ENCODE measurements at regions not wholly inside any gene's neighbourhood (a gene's known extent, or its start where the extent isn't known, plus 50 kb on each side); places are given as distances from the start of the nearest gene placed in this dataset.

- Histone ChIP-seq H3K27ac (ENCODE audit: low read depth, low read length) (no peak overlapping the region), H3K27me3 (ENCODE audit: control insufficient read depth, insufficient read depth, low read length) (no peaks in the 10 kb centered on the region), H3K9me3 (ENCODE audit: control insufficient read depth, insufficient read depth, low read length) (no peaks in the 10 kb centered on the region), H3K4me3 (ENCODE audit: low read depth, low read length) (no peak overlapping the region)
- no peak for DNase-seq (ENCODE audit: low read depth, low spot score)
- ChIA-PET POLR2A (no interaction called here), CTCF (no interaction called here)
- TF ChIP-seq, protein P1, sequence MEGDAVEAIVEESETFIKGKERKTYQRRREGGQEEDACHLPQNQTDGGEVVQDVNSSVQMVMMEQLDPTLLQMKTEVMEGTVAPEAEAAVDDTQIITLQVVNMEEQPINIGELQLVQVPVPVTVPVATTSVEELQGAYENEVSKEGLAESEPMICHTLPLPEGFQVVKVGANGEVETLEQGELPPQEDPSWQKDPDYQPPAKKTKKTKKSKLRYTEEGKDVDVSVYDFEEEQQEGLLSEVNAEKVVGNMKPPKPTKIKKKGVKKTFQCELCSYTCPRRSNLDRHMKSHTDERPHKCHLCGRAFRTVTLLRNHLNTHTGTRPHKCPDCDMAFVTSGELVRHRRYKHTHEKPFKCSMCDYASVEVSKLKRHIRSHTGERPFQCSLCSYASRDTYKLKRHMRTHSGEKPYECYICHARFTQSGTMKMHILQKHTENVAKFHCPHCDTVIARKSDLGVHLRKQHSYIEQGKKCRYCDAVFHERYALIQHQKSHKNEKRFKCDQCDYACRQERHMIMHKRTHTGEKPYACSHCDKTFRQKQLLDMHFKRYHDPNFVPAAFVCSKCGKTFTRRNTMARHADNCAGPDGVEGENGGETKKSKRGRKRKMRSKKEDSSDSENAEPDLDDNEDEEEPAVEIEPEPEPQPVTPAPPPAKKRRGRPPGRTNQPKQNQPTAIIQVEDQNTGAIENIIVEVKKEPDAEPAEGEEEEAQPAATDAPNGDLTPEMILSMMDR (IDR thresholded peaks at IDR 0.05; ENCODE audit: low read depth, low read length): no peak
Measured at GRCh38 chr3:88596451-88596850, 446.7 kb downstream of the C3orf38 start.

- no peak for DNase-seq (ENCODE audit: low read depth, low spot score)
- no peaks in the 10 kb centered on the region for H3K9me3 ChIP-seq (ENCODE audit: control insufficient read depth, insufficient read depth, low read length)
- POLR2A ChIA-PET: no interaction called here
- no peaks in the 10 kb centered on the region for H3K27me3 ChIP-seq (ENCODE audit: control insufficient read depth, insufficient read depth, low read length)
- H3K27ac ChIP-seq (ENCODE audit: low read depth, low read length): no peak overlapping the region
- no peak overlapping the region for H3K4me3 ChIP-seq (ENCODE audit: low read depth, low read length)
- CTCF ChIA-PET: no interaction called here
- TF ChIP-seq, protein P1 (IDR thresholded peaks at IDR 0.05; ENCODE audit: low read depth, low read length): no peak
Measured at GRCh38 chr3:88610820-88611219, 461.1 kb downstream of the C3orf38 start.

DNA sequence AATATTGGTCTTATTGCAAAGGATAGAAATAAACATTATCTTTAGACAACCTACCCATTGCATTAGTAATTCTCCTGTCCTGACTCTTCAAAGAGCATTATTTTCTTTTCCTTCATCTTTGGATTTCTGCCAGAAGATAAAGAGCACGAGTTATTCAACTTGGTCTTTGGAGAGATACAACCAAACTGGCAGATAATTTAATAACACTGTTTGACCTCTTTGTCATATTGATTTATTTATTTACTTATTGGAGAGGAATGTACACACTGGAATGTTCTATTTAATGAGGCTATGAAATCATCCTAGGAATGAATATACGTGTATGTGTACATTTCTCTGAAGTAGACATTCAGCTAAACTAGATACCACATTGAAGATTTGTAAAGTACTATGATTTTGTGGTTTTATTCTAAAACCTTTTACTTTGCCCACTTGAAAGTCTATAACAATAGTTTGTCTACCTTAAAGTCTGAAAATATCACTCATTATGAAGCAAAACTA lies 462.1 kb downstream of the C3orf38 start:
- H3K27ac ChIP-seq (ENCODE audit: low read depth, low read length): no peak overlapping the region
- CTCF ChIA-PET: no interaction called here
- no peaks in the 10 kb centered on the region for H3K27me3 ChIP-seq (ENCODE audit: control insufficient read depth, insufficient read depth, low read length)
- H3K4me3 ChIP-seq (ENCODE audit: low read depth, low read length): no peak overlapping the region
- TF ChIP-seq, protein P1 (IDR thresholded peaks at IDR 0.05; ENCODE audit: low read depth, low read length): no peak
- POLR2A ChIA-PET: no interaction called here
- DNase-seq (ENCODE audit: low read depth, low spot score): no peak
- no peaks in the 10 kb centered on the region for H3K9me3 ChIP-seq (ENCODE audit: control insufficient read depth, insufficient read depth, low read length)

DNA sequence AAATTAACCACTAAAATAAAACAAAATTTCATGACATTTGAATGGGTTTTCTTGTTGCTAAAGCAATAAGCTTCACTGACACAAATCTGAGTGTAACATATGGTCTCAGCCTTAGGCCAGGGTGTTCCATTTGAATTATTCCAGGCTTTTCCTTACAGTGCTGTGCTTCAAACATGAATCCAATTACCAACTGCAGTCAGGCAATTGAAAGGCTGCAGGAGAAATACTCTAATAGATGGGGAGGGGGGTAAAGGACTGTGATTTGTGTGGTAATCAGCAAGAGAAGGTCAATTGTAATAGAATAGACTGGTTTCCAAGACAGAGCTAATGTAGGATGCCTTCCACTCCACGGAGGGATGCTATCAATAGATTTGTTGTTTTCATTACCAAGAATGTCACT lies 466.7 kb downstream of the C3orf38 start:
- H3K27me3 ChIP-seq (ENCODE audit: control insufficient read depth, insufficient read depth, low read length): no peaks in the 10 kb centered on the region
- no peak overlapping the region for H3K27ac ChIP-seq (ENCODE audit: low read depth, low read length)
- CTCF ChIA-PET: no interaction called here
- TF ChIP-seq, protein P1 (IDR thresholded peaks at IDR 0.05; ENCODE audit: low read depth, low read length): no peak
- no peak for DNase-seq (ENCODE audit: low read depth, low spot score)
- no peak overlapping the region for H3K4me3 ChIP-seq (ENCODE audit: low read depth, low read length)
- H3K9me3 ChIP-seq (ENCODE audit: control insufficient read depth, insufficient read depth, low read length): no peaks in the 10 kb centered on the region
- POLR2A ChIA-PET: no interaction called here

DNA sequence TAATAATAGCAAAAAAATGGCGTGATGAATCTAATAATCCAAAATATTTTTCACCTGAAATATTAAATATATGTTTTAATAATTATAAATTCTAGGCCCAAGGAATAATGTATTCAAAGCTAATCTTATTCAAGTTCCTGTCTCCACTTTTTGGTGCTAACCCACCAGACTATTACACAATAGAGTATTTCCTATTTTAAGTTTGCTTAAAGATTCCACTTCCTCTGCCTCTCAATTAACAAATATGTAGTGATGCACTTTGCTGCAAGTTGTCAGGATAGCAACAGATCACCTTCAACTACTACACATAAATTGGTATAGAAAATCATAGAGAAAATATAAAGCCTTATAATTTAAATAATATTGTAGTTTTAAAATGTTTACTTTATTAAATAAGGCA lies 467.5 kb downstream of the C3orf38 start:
- TF ChIP-seq, protein P1 (IDR thresholded peaks at IDR 0.05; ENCODE audit: low read depth, low read length): no peak
- ChIA-PET CTCF (no interaction called here), POLR2A (no interaction called here)
- no peak overlapping the region for H3K27ac ChIP-seq (ENCODE audit: low read depth, low read length)
- no peaks in the 10 kb centered on the region for H3K9me3 ChIP-seq (ENCODE audit: control insufficient read depth, insufficient read depth, low read length)
- H3K4me3 ChIP-seq (ENCODE audit: low read depth, low read length): no peak overlapping the region
- DNase-seq (ENCODE audit: low read depth, low spot score): no peak
- no peaks in the 10 kb centered on the region for H3K27me3 ChIP-seq (ENCODE audit: control insufficient read depth, insufficient read depth, low read length)

Measured in AG04450 (cell line).